Activated naive CD4-positive, alpha-beta T cell treated with anti-CD3 and anti-CD28 coated beads, Interleukin-2, amount 50 U/mL, for 24 hours (primary cell): ENCODE measurements at regions not wholly inside any gene's neighbourhood (a gene's known extent, or its start where the extent isn't known, plus 50 kb on each side); places are given as distances from the start of the nearest gene placed in this dataset.

Experiments
- H3K27ac Mint-ChIP-seq: one replicate; pipeline ENCODE4 v1.8.0; 2021; ENCODE audit warnings: mild to moderate bottlenecking, mixed read lengths
- H3K27me3 Mint-ChIP-seq: one replicate; pipeline ENCODE4 v1.8.0; 2021; ENCODE audit warnings: mixed read lengths
- H3K36me3 Mint-ChIP-seq: one replicate; pipeline ENCODE4 v1.8.0; 2021; ENCODE audit warnings: mixed read lengths
- H3K4me1 Mint-ChIP-seq: one replicate; pipeline ENCODE4 v1.8.0; 2021; ENCODE audit warnings: mixed read lengths
- H3K4me3 Mint-ChIP-seq: one replicate; pipeline ENCODE4 v1.8.0; 2021; ENCODE audit warnings: mild to moderate bottlenecking, mixed read lengths
- H3K9me3 Mint-ChIP-seq: one replicate; pipeline ENCODE4 v1.8.0; 2021; ENCODE audit warnings: mixed read lengths

GRCh38 chr2:34627003-34627402 is 1027.9 kb upstream of the FAM98A start:
- Mint-ChIP-seq H3K9me3 (peaks cover 12% of the 10 kb centered on the region), H3K36me3 (no peaks in the 10 kb centered on the region), H3K27ac (no peak overlapping the region), H3K4me1 (no peaks in the 10 kb centered on the region), H3K27me3 (no peaks in the 10 kb centered on the region), H3K4me3 (no peak overlapping the region)

- H3K36me3 Mint-ChIP-seq = no peaks in the 10 kb centered on the region
- peaks cover 4% of the 10 kb centered on the region for H3K9me3 Mint-ChIP-seq
- H3K4me1 Mint-ChIP-seq = no peaks in the 10 kb centered on the region
- H3K4me3 Mint-ChIP-seq = no peak overlapping the region
- H3K27ac Mint-ChIP-seq = no peak overlapping the region
- H3K27me3 Mint-ChIP-seq = no peaks in the 10 kb centered on the region
Measured at GRCh38 chr2:34604164-34604563, 1005.1 kb upstream of the FAM98A start.

GRCh38 chr2:34602262-34602661 is 1003.2 kb upstream of the FAM98A start:
- Mint-ChIP-seq H3K27ac (no peak overlapping the region), H3K4me3 (no peak overlapping the region), H3K36me3 (no peaks in the 10 kb centered on the region), H3K9me3 (peaks cover 4% of the 10 kb centered on the region), H3K27me3 (no peaks in the 10 kb centered on the region), H3K4me1 (no peaks in the 10 kb centered on the region)

GRCh38 chr2:34601561-34601960 is 1002.5 kb upstream of the FAM98A start:
- Mint-ChIP-seq H3K27me3 (no peaks in the 10 kb centered on the region), H3K4me3 (no peak overlapping the region), H3K27ac (no peak overlapping the region), H3K4me1 (no peaks in the 10 kb centered on the region), H3K36me3 (no peaks in the 10 kb centered on the region), H3K9me3 (peaks cover 4% of the 10 kb centered on the region)

GRCh38 chr2:34578641-34579040 is 979.5 kb upstream of the FAM98A start:
- no peaks in the 10 kb centered on the region for H3K36me3 Mint-ChIP-seq
- H3K9me3 Mint-ChIP-seq = no peaks in the 10 kb centered on the region
- H3K4me3 Mint-ChIP-seq = no peak overlapping the region
- H3K27me3 Mint-ChIP-seq = no peaks in the 10 kb centered on the region
- H3K4me1 Mint-ChIP-seq = no peaks in the 10 kb centered on the region
- no peak overlapping the region for H3K27ac Mint-ChIP-seq

GRCh38 chr2:34570266-34570872 is 971.3 kb upstream of the FAM98A start:
- Mint-ChIP-seq H3K27me3 (no peaks in the 10 kb centered on the region), H3K4me3 (no peak overlapping the region)

GRCh38 chr2:34567128-34567527 is 968.0 kb upstream of the FAM98A start:
- Mint-ChIP-seq H3K27ac (no peak overlapping the region), H3K4me1 (no peaks in the 10 kb centered on the region), H3K36me3 (no peaks in the 10 kb centered on the region), H3K27me3 (no peaks in the 10 kb centered on the region), H3K9me3 (no peaks in the 10 kb centered on the region), H3K4me3 (no peak overlapping the region)

More at GRCh38 chr2:34570266-34570872, 971.3 kb upstream of the FAM98A start:
- Mint-ChIP-seq H3K36me3 (no peaks in the 10 kb centered on the region), H3K4me1 (no peaks in the 10 kb centered on the region), H3K27ac (no peak overlapping the region), H3K9me3 (no peaks in the 10 kb centered on the region)

GRCh38 chr2:34552337-34552736 is 953.2 kb upstream of the FAM98A start:
- Mint-ChIP-seq H3K4me3 (no peak overlapping the region), H3K36me3 (peaks cover 1% of the 10 kb centered on the region), H3K27me3 (no peaks in the 10 kb centered on the region), H3K4me1 (no peaks in the 10 kb centered on the region), H3K9me3 (peaks cover 4% of the 10 kb centered on the region), H3K27ac (no peak overlapping the region)

- no peak overlapping the region for H3K27ac Mint-ChIP-seq
Measured at GRCh38 chr2:34549710-34550345, 950.7 kb upstream of the FAM98A start.

GRCh38 chr2:34547900-34548299 is 948.8 kb upstream of the FAM98A start:
- peaks cover 1% of the 10 kb centered on the region for H3K36me3 Mint-ChIP-seq
- H3K27ac Mint-ChIP-seq = no peak overlapping the region
- H3K9me3 Mint-ChIP-seq = peaks cover 11% of the 10 kb centered on the region
- no peaks in the 10 kb centered on the region for H3K4me1 Mint-ChIP-seq
- no peak overlapping the region for H3K4me3 Mint-ChIP-seq
- H3K27me3 Mint-ChIP-seq = no peaks in the 10 kb centered on the region

More at GRCh38 chr2:34549710-34550345, 950.7 kb upstream of the FAM98A start:
- Mint-ChIP-seq H3K27me3 (no peaks in the 10 kb centered on the region), H3K4me3 (no peak overlapping the region), H3K9me3 (peaks cover 5% of the 10 kb centered on the region), H3K4me1 (no peaks in the 10 kb centered on the region), H3K36me3 (peaks cover 1% of the 10 kb centered on the region)

- no peaks in the 10 kb centered on the region for H3K4me1 Mint-ChIP-seq
- no peak overlapping the region for H3K4me3 Mint-ChIP-seq
- H3K27ac Mint-ChIP-seq = no peak overlapping the region
- H3K27me3 Mint-ChIP-seq = no peaks in the 10 kb centered on the region
- H3K9me3 Mint-ChIP-seq = peaks cover 11% of the 10 kb centered on the region
- peaks cover 1% of the 10 kb centered on the region for H3K36me3 Mint-ChIP-seq
Measured at GRCh38 chr2:34547340-34547739, 948.2 kb upstream of the FAM98A start.

- Mint-ChIP-seq H3K27ac (no peak overlapping the region), H3K9me3 (peaks cover 11% of the 10 kb centered on the region), H3K4me3 (no peak overlapping the region), H3K4me1 (no peaks in the 10 kb centered on the region), H3K36me3 (peaks cover 1% of the 10 kb centered on the region), H3K27me3 (no peaks in the 10 kb centered on the region)
Measured at GRCh38 chr2:34545486-34546136, 946.5 kb upstream of the FAM98A start.

GRCh38 chr2:34534761-34535160 is 935.7 kb upstream of the FAM98A start:
- H3K4me3 Mint-ChIP-seq = no peak overlapping the region

GRCh38 chr2:34534341-34534740 is 935.2 kb upstream of the FAM98A start:
- Mint-ChIP-seq H3K27me3 (no peaks in the 10 kb centered on the region), H3K4me3 (no peak overlapping the region), H3K9me3 (peaks cover 15% of the 10 kb centered on the region), H3K36me3 (no peaks in the 10 kb centered on the region), H3K27ac (no peak overlapping the region), H3K4me1 (no peaks in the 10 kb centered on the region)

More at GRCh38 chr2:34534761-34535160, 935.7 kb upstream of the FAM98A start:
- Mint-ChIP-seq H3K36me3 (no peaks in the 10 kb centered on the region), H3K9me3 (peaks cover 15% of the 10 kb centered on the region), H3K27me3 (no peaks in the 10 kb centered on the region), H3K4me1 (no peaks in the 10 kb centered on the region), H3K27ac (no peak overlapping the region)

GRCh38 chr2:34533585-34534183 is 934.6 kb upstream of the FAM98A start:
- Mint-ChIP-seq H3K36me3 (no peaks in the 10 kb centered on the region), H3K4me3 (no peak overlapping the region), H3K9me3 (peaks cover 9% of the 10 kb centered on the region), H3K4me1 (no peaks in the 10 kb centered on the region), H3K27ac (no peak overlapping the region), H3K27me3 (no peaks in the 10 kb centered on the region)

- Mint-ChIP-seq H3K27me3 (no peaks in the 10 kb centered on the region), H3K4me3 (no peak overlapping the region), H3K4me1 (no peaks in the 10 kb centered on the region), H3K9me3 (no peaks in the 10 kb centered on the region), H3K36me3 (no peaks in the 10 kb centered on the region), H3K27ac (no peak overlapping the region)
Measured at GRCh38 chr2:34529965-34530364, 930.9 kb upstream of the FAM98A start.
